Panc1 (cell line): ENCODE measurements at regions not wholly inside any gene's neighbourhood (a gene's known extent, or its start where the extent isn't known, plus 50 kb on each side); places are given as distances from the start of the nearest gene placed in this dataset.

ENCODE experiments used
- ATAC-seq: fragments of 200-7000 bp; cut with Tn5 transposase; 2 replicates; pipeline ENCODE4 v1.9.1; 2020; ENCODE audit warnings: mild to moderate bottlenecking, moderate library complexity
- BruUV-seq: library from RNA; stranded (reverse); fragments of 400-500 nt; replicated peaks from 2 replicates; lab custom pipeline; 2021; lab: Mats Ljungman, UMichigan
- CTCF ChIA-PET: fragments of 300-600 bp; sonication (Branson Sonifier 250); formaldehyde crosslinking; loops from one replicate; lab custom pipeline; 2022; ENCODE audit warnings: antibody characterized with exemption; lab: Charles Lee
- POLR2A ChIA-PET: fragments of 300-600 bp; sonication (Branson Sonifier 250); formaldehyde crosslinking; loops from one replicate; lab custom pipeline; 2022; ENCODE audit warnings: antibody characterized with exemption; lab: Charles Lee
- DNase-seq: peaks from one replicate; pipeline ENCODE4 v3.0.0-alpha.2; 2010; ENCODE audit warnings: low read depth, low spot score
- H3K27ac ChIP-seq: 2 replicates; pipeline ENCODE4 v1.5.1; 2011; ENCODE audit warnings: mild to moderate bottlenecking, low read length, inconsistent platforms
- H3K27me3 ChIP-seq: fragments of 200-500 bp; sonication (Bioruptor generic); 2 replicates; pipeline ENCODE4 v1.6.0; 2014; ENCODE audit warnings: low read length, inconsistent platforms; ENCODE audit not compliant: control insufficient read depth, insufficient read depth
- H3K36me3 ChIP-seq: fragments of 200-500 bp; sonication (Bioruptor generic); 2 replicates; pipeline ENCODE4 v1.5.1; 2014; ENCODE audit warnings: inconsistent platforms, mild to moderate bottlenecking, low read length, moderate library complexity; ENCODE audit not compliant: control insufficient read depth, insufficient read depth
- H3K4me1 ChIP-seq: 2 replicates; pipeline ENCODE4 v1.5.1; 2011; ENCODE audit warnings: inconsistent platforms, mild to moderate bottlenecking, low read length, moderate library complexity; ENCODE audit not compliant: control insufficient read depth, insufficient read depth
- H3K4me3 ChIP-seq, 2 experiments: 2 replicates each; pipeline ENCODE4 v1.5.1; 2011 to 2012; ENCODE audit warnings: low read depth in 2 of 2, low read length in 2 of 2, mild to moderate bottlenecking in 2 of 2, inconsistent platforms in 1 of 2, moderate library complexity in 1 of 2
- H3K9me3 ChIP-seq: fragments of 200-500 bp; sonication (Bioruptor generic); 2 replicates; pipeline ENCODE4 v1.5.1; 2014; ENCODE audit warnings: low read depth, mild to moderate bottlenecking, inconsistent platforms, low read length, moderate library complexity; ENCODE audit not compliant: control insufficient read depth, insufficient read depth
- POLR2AphosphoS5 ChIP-seq: IDR thresholded peaks from 2 replicates; pipeline ENCODE4 v1.6.1; 2012; ENCODE audit warnings: mild to moderate bottlenecking, low read depth, low read length, moderate library complexity
- SIN3A ChIP-seq: IDR thresholded peaks from 2 replicates; pipeline ENCODE4 v1.6.1; 2012; ENCODE audit warnings: low read depth, mild to moderate bottlenecking, low read length, moderate library complexity, borderline replicate concordance; ENCODE audit not compliant: insufficient read depth
- TCF7L2 ChIP-seq: IDR thresholded peaks from 2 replicates; pipeline ENCODE4 v1.6.1; 2011; ENCODE audit warnings: mild to moderate bottlenecking, low read depth, low read length, inconsistent platforms
- in situ Hi-C: cut with HindIII; loops from 2 replicates; pipeline ENCODE4 v1.10.0; 2016; ENCODE audit warnings: low sequenced_read_pairs, low pct_unique_long_range_greater_than_20kb
- intact Hi-C: fragments of 100-400 bp; cut with micrococcal nuclease; formaldehyde crosslinking; loops from one replicate; pipeline ENCODE4 v1.10.0; 2022; ENCODE audit not compliant: unreplicated experiment
- TF ChIP-seq, protein P1 (sequence below), 2 experiments: IDR thresholded peaks; 2 replicates each; pipeline ENCODE4 v1.6.1; 2011 to 2012; ENCODE audit warnings: low read depth in 2 of 2, control low read depth in 1 of 2, low read length in 1 of 2, mild to moderate bottlenecking in 1 of 2, moderate library complexity in 1 of 2; ENCODE audit not compliant: insufficient read depth in 1 of 2
- TF ChIP-seq, protein P2 (sequence below): fragments of 450-650 bp; IDR thresholded peaks from 2 replicates; pipeline ENCODE4 v1.5.1; 2017; ENCODE audit warnings: mild to moderate bottlenecking

DNA sequence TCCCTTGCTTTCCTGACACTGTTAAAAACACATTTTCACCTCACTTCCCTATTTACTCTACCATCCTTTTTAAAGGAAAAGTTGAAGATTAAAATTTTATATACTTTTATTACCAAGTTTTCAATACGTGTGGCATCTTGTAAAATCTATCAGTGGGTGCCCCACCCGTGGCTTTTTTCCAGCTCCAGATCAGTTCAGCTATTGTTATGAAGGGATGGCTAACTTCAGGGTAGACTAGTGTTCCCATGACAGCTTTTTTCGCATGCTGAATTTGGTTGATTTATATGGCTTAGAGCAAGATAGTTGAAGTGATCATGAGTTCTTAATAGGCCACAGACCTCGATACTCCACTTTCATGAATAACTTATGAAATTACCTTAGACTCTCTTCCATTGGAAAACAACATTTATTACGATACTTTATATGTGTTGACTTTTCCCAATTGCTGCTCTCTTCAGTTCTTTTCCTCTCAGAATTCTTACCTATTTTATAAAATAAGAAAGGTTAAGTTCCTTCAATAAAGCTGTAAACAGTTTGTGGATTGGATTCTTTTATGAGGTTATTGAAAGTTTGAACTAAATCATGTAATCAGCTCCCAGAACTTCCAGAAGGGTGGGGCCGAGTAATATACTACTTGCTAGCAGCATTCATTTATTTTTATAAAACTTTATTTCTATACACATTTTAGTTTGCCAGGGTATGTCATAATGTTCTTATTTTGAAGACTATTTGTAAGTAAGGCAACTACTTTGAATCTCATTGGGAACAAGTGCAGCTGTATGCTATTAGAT is 680.9 kb downstream of the SATB2 start:
- intact Hi-C loops, result no loop called here
- in situ Hi-C loops, result no loop called here
- no peaks in the 10 kb centered on the region for H3K9me3 ChIP-seq
- POLR2A ChIA-PET, result no interaction called here
- DNase-seq, result no peak
- no peaks in the 10 kb centered on the region for H3K27me3 ChIP-seq
- no peak for ATAC-seq
- TF ChIP-seq SIN3A, result no peak
- no peak for TF ChIP-seq TCF7L2
- TF ChIP-seq, protein P1, sequence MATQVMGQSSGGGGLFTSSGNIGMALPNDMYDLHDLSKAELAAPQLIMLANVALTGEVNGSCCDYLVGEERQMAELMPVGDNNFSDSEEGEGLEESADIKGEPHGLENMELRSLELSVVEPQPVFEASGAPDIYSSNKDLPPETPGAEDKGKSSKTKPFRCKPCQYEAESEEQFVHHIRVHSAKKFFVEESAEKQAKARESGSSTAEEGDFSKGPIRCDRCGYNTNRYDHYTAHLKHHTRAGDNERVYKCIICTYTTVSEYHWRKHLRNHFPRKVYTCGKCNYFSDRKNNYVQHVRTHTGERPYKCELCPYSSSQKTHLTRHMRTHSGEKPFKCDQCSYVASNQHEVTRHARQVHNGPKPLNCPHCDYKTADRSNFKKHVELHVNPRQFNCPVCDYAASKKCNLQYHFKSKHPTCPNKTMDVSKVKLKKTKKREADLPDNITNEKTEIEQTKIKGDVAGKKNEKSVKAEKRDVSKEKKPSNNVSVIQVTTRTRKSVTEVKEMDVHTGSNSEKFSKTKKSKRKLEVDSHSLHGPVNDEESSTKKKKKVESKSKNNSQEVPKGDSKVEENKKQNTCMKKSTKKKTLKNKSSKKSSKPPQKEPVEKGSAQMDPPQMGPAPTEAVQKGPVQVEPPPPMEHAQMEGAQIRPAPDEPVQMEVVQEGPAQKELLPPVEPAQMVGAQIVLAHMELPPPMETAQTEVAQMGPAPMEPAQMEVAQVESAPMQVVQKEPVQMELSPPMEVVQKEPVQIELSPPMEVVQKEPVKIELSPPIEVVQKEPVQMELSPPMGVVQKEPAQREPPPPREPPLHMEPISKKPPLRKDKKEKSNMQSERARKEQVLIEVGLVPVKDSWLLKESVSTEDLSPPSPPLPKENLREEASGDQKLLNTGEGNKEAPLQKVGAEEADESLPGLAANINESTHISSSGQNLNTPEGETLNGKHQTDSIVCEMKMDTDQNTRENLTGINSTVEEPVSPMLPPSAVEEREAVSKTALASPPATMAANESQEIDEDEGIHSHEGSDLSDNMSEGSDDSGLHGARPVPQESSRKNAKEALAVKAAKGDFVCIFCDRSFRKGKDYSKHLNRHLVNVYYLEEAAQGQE (IDR thresholded peaks at IDR 0.05; ENCODE audit: insufficient read depth in 1 of 2, low read depth in 2 of 2, low read length in 1 of 2), result no peak
- TF ChIP-seq, protein P2, sequence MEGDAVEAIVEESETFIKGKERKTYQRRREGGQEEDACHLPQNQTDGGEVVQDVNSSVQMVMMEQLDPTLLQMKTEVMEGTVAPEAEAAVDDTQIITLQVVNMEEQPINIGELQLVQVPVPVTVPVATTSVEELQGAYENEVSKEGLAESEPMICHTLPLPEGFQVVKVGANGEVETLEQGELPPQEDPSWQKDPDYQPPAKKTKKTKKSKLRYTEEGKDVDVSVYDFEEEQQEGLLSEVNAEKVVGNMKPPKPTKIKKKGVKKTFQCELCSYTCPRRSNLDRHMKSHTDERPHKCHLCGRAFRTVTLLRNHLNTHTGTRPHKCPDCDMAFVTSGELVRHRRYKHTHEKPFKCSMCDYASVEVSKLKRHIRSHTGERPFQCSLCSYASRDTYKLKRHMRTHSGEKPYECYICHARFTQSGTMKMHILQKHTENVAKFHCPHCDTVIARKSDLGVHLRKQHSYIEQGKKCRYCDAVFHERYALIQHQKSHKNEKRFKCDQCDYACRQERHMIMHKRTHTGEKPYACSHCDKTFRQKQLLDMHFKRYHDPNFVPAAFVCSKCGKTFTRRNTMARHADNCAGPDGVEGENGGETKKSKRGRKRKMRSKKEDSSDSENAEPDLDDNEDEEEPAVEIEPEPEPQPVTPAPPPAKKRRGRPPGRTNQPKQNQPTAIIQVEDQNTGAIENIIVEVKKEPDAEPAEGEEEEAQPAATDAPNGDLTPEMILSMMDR, result no peak
- no peak for TF ChIP-seq POLR2AphosphoS5
- no peak overlapping the region for H3K4me3 ChIP-seq
- H3K36me3 ChIP-seq, result no peaks in the 10 kb centered on the region
- BruUV-seq, result no TSS peak
- no peaks in the 10 kb centered on the region for H3K4me1 ChIP-seq
- H3K27ac ChIP-seq, result no peak overlapping the region
- CTCF ChIA-PET, result no interaction called here

DNA sequence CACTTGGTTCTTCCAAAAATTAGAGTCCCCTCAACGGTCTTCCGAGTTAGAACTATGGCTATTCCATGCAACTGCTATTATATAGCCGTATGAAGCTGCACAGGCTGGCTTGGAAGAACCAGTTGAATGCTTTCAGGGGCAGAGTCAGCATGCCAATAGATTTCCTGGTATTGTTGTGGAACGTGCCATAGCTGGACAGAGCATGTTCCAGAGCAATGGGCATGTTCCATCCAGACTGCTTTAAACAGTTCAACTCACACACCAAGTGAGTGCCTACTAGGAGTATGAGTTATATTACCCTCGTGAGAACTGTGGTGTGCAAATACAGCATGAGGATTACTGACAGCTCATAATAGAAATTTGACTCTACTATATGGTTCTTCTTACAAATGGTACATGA is 682.0 kb downstream of the SATB2 start:
- DNase-seq (no peak), ATAC-seq (no peak)
- in situ Hi-C loops, result no loop called here
- no TSS peak for BruUV-seq
- TF ChIP-seq POLR2AphosphoS5, result no peak
- Histone ChIP-seq H3K36me3 (no peaks in the 10 kb centered on the region), H3K4me3 (no peak overlapping the region), H3K27me3 (no peaks in the 10 kb centered on the region), H3K9me3 (no peaks in the 10 kb centered on the region), H3K27ac (no peak overlapping the region), H3K4me1 (no peaks in the 10 kb centered on the region)
- ChIA-PET CTCF (no interaction called here), POLR2A (no interaction called here)
- intact Hi-C loops, result no loop called here

DNA sequence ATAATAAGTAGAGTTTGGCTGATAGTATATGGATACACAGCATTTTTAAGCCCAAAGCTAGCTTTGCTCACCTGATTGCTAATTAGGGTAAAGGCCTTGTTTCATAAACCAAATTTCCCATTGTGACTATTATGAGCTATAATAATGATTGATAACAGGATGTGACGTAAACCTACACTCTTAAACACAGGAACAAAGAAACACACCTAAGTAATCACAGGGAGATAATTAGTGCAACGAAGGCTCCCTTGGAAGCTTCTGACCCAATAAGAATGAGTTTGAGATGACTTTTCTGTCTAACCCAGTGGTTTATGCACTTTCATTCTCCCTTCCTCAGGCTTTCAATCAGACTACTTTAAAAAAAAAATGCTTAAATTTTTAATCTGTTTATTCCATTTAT is 683.2 kb downstream of the SATB2 start:
- Histone ChIP-seq H3K36me3 (no peaks in the 10 kb centered on the region), H3K4me1 (no peaks in the 10 kb centered on the region), H3K4me3 (no peak overlapping the region), H3K27ac (no peak overlapping the region), H3K27me3 (no peaks in the 10 kb centered on the region), H3K9me3 (no peaks in the 10 kb centered on the region)
- POLR2A ChIA-PET, result no interaction called here
- CTCF ChIA-PET, result no interaction called here
- intact Hi-C loops (no loop called here), in situ Hi-C loops (no loop called here)
- no TSS peak for BruUV-seq
- TF ChIP-seq TCF7L2 (no peak), POLR2AphosphoS5 (no peak), SIN3A (no peak)
- TF ChIP-seq, protein P2, result no peak
- TF ChIP-seq, protein P1 (IDR thresholded peaks at IDR 0.05; ENCODE audit: insufficient read depth in 1 of 2, low read depth in 2 of 2, low read length in 1 of 2), result no peak
- no peak for DNase-seq
- no peak for ATAC-seq
